A549 (cell line): ENCODE measurements at regions not wholly inside any gene's neighbourhood (a gene's known extent, or its start where the extent isn't known, plus 50 kb on each side); places are given as distances from the start of the nearest gene placed in this dataset.

ENCODE experiments used
- ATAC-seq, 2 experiments: fragments of 200-7000 bp in 1 of 2; fragments of >200 bp in 1 of 2; cut with Nextera tagmentation in 1 of 2; cut with Tn5 transposase in 1 of 2; 3 replicates each; pipeline versions ENCODE4 v1.8.0 to v1.9.1; 2018 to 2020; ENCODE audit warnings: mild to moderate bottlenecking in 1 of 2, moderate library complexity in 1 of 2
- CTCF ChIA-PET: fragments of 300-600 bp; sonication (Branson Sonifier 250); formaldehyde crosslinking; extraction: SDS; loops from one replicate; lab custom pipeline; 2021; ENCODE audit warnings: antibody characterized with exemption, inconsistent platforms; lab: Yijun Ruan, JAX
- POLR2A ChIA-PET: fragments of 350-600 bp; formaldehyde crosslinking; extraction: SDS; loops from one replicate; lab custom pipeline; 2021; ENCODE audit warnings: antibody characterized with exemption, inconsistent platforms; lab: Yijun Ruan, JAX
- DNase-seq, 2 experiments: peaks; one replicate each; pipeline versions ENCODE4 v3.0.0 to v3.0.0-alpha.2; 2011 to 2016; ENCODE audit warnings: low read depth in 1 of 2, low spot score in 1 of 2
- FAIRE-seq: peaks from 2 replicates; lab custom pipeline; 2011; peaks lifted over from hg19 to GRCh38; lab: Jason Lieb, UNC
- H3K27ac ChIP-seq, 2 experiments: fragments of >200 bp; sonication (Bioruptor Twin); formaldehyde crosslinking; 3 replicates each; pipeline ENCODE4 v1.5.1; 2016 to 2017
- H3K4me1 ChIP-seq: fragments of >200 bp; sonication (Bioruptor Twin); formaldehyde crosslinking; 3 replicates; pipeline ENCODE4 v1.6.1; 2016
- H3K4me2 ChIP-seq: fragments of >200 bp; sonication (Bioruptor Twin); formaldehyde crosslinking; 3 replicates; pipeline ENCODE4 v1.6.1; 2016
- H3K4me3 ChIP-seq: fragments of >200 bp; sonication (Bioruptor Twin); formaldehyde crosslinking; 3 replicates; pipeline ENCODE4 v1.5.1; 2016
- H3K9me3 ChIP-seq: fragments of >200 bp; sonication (Bioruptor Twin); formaldehyde crosslinking; 3 replicates; pipeline ENCODE4 v1.6.1; 2016
- CEBPB ChIP-seq, 2 experiments: fragments of >200 bp in 1 of 2; sonication (Bioruptor Twin) in 1 of 2; formaldehyde crosslinking in 1 of 2; IDR thresholded peaks; 2 replicates each; pipeline ENCODE4 v1.6.1; 2012 to 2016
- CHD2 ChIP-seq: fragments of 150-350 bp; IDR thresholded peaks from 2 replicates; pipeline ENCODE4 v1.6.1; 2014; ENCODE audit warnings: low read length; ENCODE audit not compliant: partially characterized antibody
- CHD4 ChIP-seq: fragments of 200-600 bp; sonication (generic); IDR thresholded peaks from 2 replicates; pipeline ENCODE4 v1.6.1; 2016; ENCODE audit warnings: antibody characterized with exemption, mild to moderate bottlenecking, borderline replicate concordance
- FOSB ChIP-seq: fragments of 250-450 bp; sonication (Bioruptor Pico); IDR thresholded peaks from 2 replicates; pipeline ENCODE4 v1.5.0; 2020; ENCODE audit warnings: mild to moderate bottlenecking, moderate library complexity
- FOSL2 ChIP-seq, 2 experiments: fragments of 450-650 bp in 1 of 2; fragments of >200 bp in 1 of 2; sonication (Bioruptor Twin) in 1 of 2; formaldehyde crosslinking; IDR thresholded peaks; 2 replicates each; pipeline versions ENCODE4 v1.5.0 to v1.6.1; 2016 to 2020; ENCODE audit warnings: mild to moderate bottlenecking in 1 of 2, moderate library complexity in 1 of 2
- FOXS1 ChIP-seq: fragments of 250-450 bp; sonication (Bioruptor Pico); IDR thresholded peaks from 2 replicates; pipeline ENCODE4 v1.5.0; 2020; ENCODE audit warnings: mild to moderate bottlenecking, moderate library complexity
- HDAC2 ChIP-seq: fragments of 200-600 bp; sonication (generic); IDR thresholded peaks from 2 replicates; pipeline ENCODE4 v1.6.1; 2016
- HOXB13 ChIP-seq: fragments of 250-450 bp; sonication (Bioruptor Pico); IDR thresholded peaks from 2 replicates; pipeline ENCODE4 v1.5.0; 2020; ENCODE audit warnings: low read depth, mild to moderate bottlenecking, moderate library complexity
- JUN ChIP-seq, 2 experiments: fragments of >200 bp; sonication (Bioruptor Twin); formaldehyde crosslinking; IDR thresholded peaks; 2 replicates in 1 of 2; 3 replicates in 1 of 2; pipeline ENCODE4 v1.6.1; 2016 to 2017
- JUNB ChIP-seq: fragments of >200 bp; sonication (Bioruptor Twin); formaldehyde crosslinking; IDR thresholded peaks from 2 replicates; pipeline ENCODE4 v1.6.1; 2016
- MAFK ChIP-seq: fragments of 450-650 bp; IDR thresholded peaks from 2 replicates; pipeline ENCODE4 v1.6.1; 2014; ENCODE audit not compliant: partially characterized antibody
- NR3C1 ChIP-seq: fragments of >200 bp; sonication (Bioruptor Twin); formaldehyde crosslinking; IDR thresholded peaks from 3 replicates; pipeline ENCODE4 v1.6.1; 2017
- POLR2A ChIP-seq: IDR thresholded peaks from 2 replicates; pipeline ENCODE4 v1.6.1; 2012; ENCODE audit warnings: mild to moderate bottlenecking, low read length
- RAD21 ChIP-seq, 2 experiments: fragments of >200 bp in 1 of 2; sonication (Bioruptor Twin) in 1 of 2; formaldehyde crosslinking in 1 of 2; IDR thresholded peaks in 1 of 2; conservative IDR thresholded peaks in 1 of 2; 2 replicates in 1 of 2; 3 replicates in 1 of 2; pipeline ENCODE4 v1.6.1; 2012 to 2018; ENCODE audit warnings: inconsistent platforms in 1 of 2
- RARB ChIP-seq: fragments of 250-450 bp; sonication (Bioruptor Pico); IDR thresholded peaks from 2 replicates; pipeline ENCODE4 v1.8.0; 2021; ENCODE audit warnings: mild to moderate bottlenecking, moderate library complexity
- RCOR1 ChIP-seq: fragments of 150-350 bp; IDR thresholded peaks from 2 replicates; pipeline ENCODE4 v1.6.1; 2014; ENCODE audit warnings: antibody characterized with exemption, low read length, low read depth
- RFX5 ChIP-seq: fragments of 450-650 bp; IDR thresholded peaks from 2 replicates; pipeline ENCODE4 v1.7.1; 2014; ENCODE audit warnings: antibody characterized with exemption, mild to moderate bottlenecking, moderate library complexity
- RNF2 ChIP-seq: fragments of 200-600 bp; sonication (generic); IDR thresholded peaks from 2 replicates; pipeline ENCODE4 v1.6.1; 2016; ENCODE audit warnings: low read depth, mild to moderate bottlenecking, antibody characterized with exemption, moderate library complexity, borderline replicate concordance
- SREBF2 ChIP-seq: fragments of 450-650 bp; IDR thresholded peaks from 2 replicates; pipeline ENCODE4 v1.6.1; 2014; ENCODE audit warnings: mild to moderate bottlenecking, moderate library complexity
- USF2 ChIP-seq: fragments of 450-650 bp; IDR thresholded peaks from 2 replicates; pipeline ENCODE4 v1.6.1; 2014; ENCODE audit warnings: antibody characterized with exemption
- ZC3H11A ChIP-seq: fragments of 450-650 bp; IDR thresholded peaks from 2 replicates; pipeline ENCODE4 v1.6.1; 2014; ENCODE audit warnings: antibody characterized with exemption, mild to moderate bottlenecking
- ZFP36 ChIP-seq: fragments of 450-650 bp; IDR thresholded peaks from 2 replicates; pipeline ENCODE4 v1.6.1; 2014; ENCODE audit warnings: borderline replicate concordance; ENCODE audit not compliant: partially characterized antibody
- WGBS: methylation state at CpG from one replicate; pipeline ENCODE4 v1.1.6; 2017; ENCODE audit errors: missing lambda C conversion rate; 5-methylcytosine and 5-hydroxymethylcytosine counted together

DNA sequence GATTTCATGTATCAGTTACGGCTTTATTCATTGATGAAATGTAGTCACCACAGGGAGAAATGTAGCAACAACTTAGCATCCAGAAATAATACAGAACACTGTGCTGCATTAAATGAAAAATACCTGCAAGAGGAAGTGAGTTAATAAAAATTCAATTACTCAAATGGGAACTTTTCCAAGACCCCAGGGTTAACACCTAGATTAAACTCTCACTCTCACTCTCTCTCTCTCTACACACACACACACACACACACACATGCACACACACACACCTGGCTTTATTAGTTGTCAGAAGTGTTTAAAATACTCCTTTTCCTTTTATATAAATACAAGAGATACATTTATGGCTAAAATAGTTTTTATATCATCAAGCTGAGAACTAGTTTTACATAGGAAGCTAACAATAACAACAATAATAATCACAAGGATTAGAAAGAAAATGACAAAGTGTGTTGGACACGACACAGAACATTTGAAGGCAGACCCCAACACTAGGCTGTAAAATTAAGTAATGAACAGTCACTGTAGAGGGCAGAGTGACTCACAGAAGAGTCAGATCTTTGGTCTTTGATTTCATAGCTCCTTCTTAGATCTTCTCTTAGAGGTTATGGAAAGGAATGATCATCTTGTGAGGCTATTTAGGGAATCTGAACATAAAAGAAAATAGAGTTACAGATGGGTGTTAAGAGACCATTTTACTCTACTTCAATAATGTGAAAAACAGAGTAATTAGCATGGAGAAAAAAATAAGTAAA is 1266.0 kb upstream of the ADGRL2 start:
- WGBS, result 23% methylated on average over 2 of the region's 2 CpGs
- Histone ChIP-seq H3K4me3 (no peak overlapping the region; the same call in 2 of the 3 replicates), H3K4me2 (peak overlapping the region; percentile 91), H3K27ac (peak overlapping the region; percentile 75 to 81), H3K9me3 (no peaks in the 10 kb centered on the region), H3K4me1 (peaks cover 25% of the 10 kb centered on the region; the same call in 2 of the 3 replicates)
- POLR2A ChIA-PET, result no interaction called here
- no peak for TF ChIP-seq RNF2
- TF ChIP-seq FOSL2 (IDR thresholded peaks at IDR 0.05), result peak; percentile 21; the same call in 1 of the 2 replicates
- peak; percentile 37 for TF ChIP-seq FOSL2 (CRISPR knock-in tag; IDR thresholded peaks at IDR 0.05)
- TF ChIP-seq RCOR1, result no peak
- peak; percentile 47 for TF ChIP-seq JUNB
- no peak for TF ChIP-seq FOSB (CRISPR knock-in tag)
- no peak for TF ChIP-seq ZFP36
- no peak for TF ChIP-seq ZC3H11A
- TF ChIP-seq USF2, result no peak
- ATAC-seq, result peak; percentile 73 to 76; a peak in 5 of 6 replicates
- CTCF ChIA-PET, result no interaction called here
- no peak for FAIRE-seq
- peak in 1 of 2 experiments; percentile 15 for DNase-seq

GRCh38 chr1:80533775-80534334 is 1266.9 kb upstream of the ADGRL2 start:
- FAIRE-seq (no peak), DNase-seq (no peak), ATAC-seq (peak; percentile 28 to 45; a peak in 1 of 6 replicates)
- TF ChIP-seq RAD21 (conservative IDR thresholded peaks at IDR 0.05 in 1 of 2, IDR thresholded peaks at IDR 0.05 in 1 of 2), result no peak
- no peak for TF ChIP-seq POLR2A
- TF ChIP-seq CHD2, result no peak
- TF ChIP-seq RARB (CRISPR knock-in tag), result no peak
- no peak for TF ChIP-seq MAFK
- TF ChIP-seq CEBPB (IDR thresholded peaks at IDR 0.05), result no peak
- TF ChIP-seq CHD4, result no peak
- no peak for TF ChIP-seq RFX5
- TF ChIP-seq NR3C1, result no peak
- no peak for TF ChIP-seq JUN (IDR thresholded peaks at IDR 0.05)
- no peak for TF ChIP-seq ZFP36
- Histone ChIP-seq H3K4me2 (peak overlapping the region; percentile 91), H3K4me1 (peaks cover 25% of the 10 kb centered on the region; the same call in 2 of the 3 replicates), H3K4me3 (peak overlapping the region; percentile 23; the same call in 1 of the 3 replicates), H3K27ac (peak overlapping the region; percentile 75 to 85), H3K9me3 (no peaks in the 10 kb centered on the region)
- ChIA-PET POLR2A (no interaction called here), CTCF (no interaction called here)
- WGBS, result 3% methylated on average over 2 of the region's 2 CpGs

- no peak for FAIRE-seq
- ChIA-PET POLR2A (no interaction called here), CTCF (no interaction called here)
- no peak for TF ChIP-seq HDAC2
- TF ChIP-seq MAFK, result peak; percentile 93
- peak overlapping the region; percentile 91 for H3K4me2 ChIP-seq
- H3K27ac ChIP-seq, result peak overlapping the region; percentile 75 to 85
- H3K9me3 ChIP-seq, result no peaks in the 10 kb centered on the region
- no peak for DNase-seq
- H3K4me1 ChIP-seq, result peaks cover 25% of the 10 kb centered on the region; the same call in 2 of the 3 replicates
- WGBS, result 7% methylated on average over 2 of the region's 2 CpGs
- no peak overlapping the region for H3K4me3 ChIP-seq
- peak; percentile 14 to 48; a peak in 3 of 6 replicates for ATAC-seq
These were observed 1267.6 kb upstream of the ADGRL2 start for GRCh38 chr1:80533093-80533492.

- peaks cover 25% of the 10 kb centered on the region; the same call in 2 of the 3 replicates for H3K4me1 ChIP-seq
- DNase-seq, result no peak
- no peaks in the 10 kb centered on the region for H3K9me3 ChIP-seq
- CTCF ChIA-PET, result no interaction called here
- TF ChIP-seq RFX5, result no peak
- no peak for TF ChIP-seq HOXB13 (CRISPR knock-in tag)
- no peak for TF ChIP-seq CEBPB (IDR thresholded peaks at IDR 0.05)
- TF ChIP-seq RAD21 (conservative IDR thresholded peaks at IDR 0.05 in 1 of 2, IDR thresholded peaks at IDR 0.05 in 1 of 2), result no peak
- no peak for TF ChIP-seq FOXS1
- no peak for TF ChIP-seq SREBF2
- ATAC-seq, result no peak
- H3K27ac ChIP-seq, result no peak overlapping the region
- WGBS, result 77% methylated on average over 2 of the region's 2 CpGs
- POLR2A ChIA-PET, result no interaction called here
- FAIRE-seq, result no peak
- no peak overlapping the region for H3K4me2 ChIP-seq
- no peak overlapping the region for H3K4me3 ChIP-seq
These were observed 1269.6 kb upstream of the ADGRL2 start for GRCh38 chr1:80531182-80531581.
